ENCODE measurements at regions not wholly inside any gene's neighbourhood (a gene's known extent, or its start where the extent isn't known, plus 50 kb on each side); places are given as distances from the start of the nearest gene placed in this dataset.
"Not testable (repeated sequence)": the region's sequence is repeated elsewhere in the genome, so short reads cannot be mapped to it uniquely, and the experiment has no call there.

DNA sequence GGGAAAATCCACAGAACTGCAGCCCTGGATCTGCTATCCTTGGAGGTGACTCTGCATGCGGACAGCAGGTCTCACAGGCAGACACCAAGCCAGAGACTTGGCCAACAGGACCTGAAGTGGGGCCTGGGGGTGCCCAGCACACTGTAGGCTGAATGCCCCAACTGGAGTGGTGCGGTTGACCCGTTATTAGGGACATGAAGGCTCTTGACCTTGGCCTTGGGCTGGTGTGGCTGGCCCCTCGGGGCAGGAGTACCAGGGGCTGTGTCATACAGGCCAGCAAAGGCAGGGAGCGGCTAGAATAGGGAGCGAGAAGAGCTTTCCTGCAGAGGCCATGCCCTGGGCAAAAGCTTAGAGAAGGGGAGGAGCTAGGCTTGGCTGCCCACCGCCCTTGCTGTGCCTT, 153.2 kb upstream of the MVB12B start:
- no peaks in the 10 kb centered on the region for H3K27me3 ChIP-seq (ENCODE audit: insufficient read depth, insufficient read length)
- no peak overlapping the region for H3K4me3 ChIP-seq (ENCODE audit: insufficient read length, low read depth)
- H3K36me3 ChIP-seq (ENCODE audit: insufficient read depth, insufficient read length, low read length): no peaks in the 10 kb centered on the region
- no peak for TF ChIP-seq ZNF274 (IDR thresholded peaks at IDR 0.05; ENCODE audit: low read depth, low read length)
- TF ChIP-seq SUZ12 (IDR thresholded peaks at IDR 0.05; ENCODE audit: extremely low read depth, insufficient read depth, insufficient read length): no peak
- no peak for TF ChIP-seq YY1 (IDR thresholded peaks at IDR 0.05; ENCODE audit: insufficient read depth, insufficient read length)
- no peaks in the 10 kb centered on the region for H3K9me3 ChIP-seq (ENCODE audit: insufficient read depth, low read length)
- H3K9ac ChIP-seq (ENCODE audit: insufficient read length, low read depth): no peak overlapping the region
- DNase-seq (ENCODE audit: low read depth, low spot score): no peak
- no peaks in the 10 kb centered on the region for H3K4me1 ChIP-seq (ENCODE audit: insufficient read depth, insufficient read length)

DNA sequence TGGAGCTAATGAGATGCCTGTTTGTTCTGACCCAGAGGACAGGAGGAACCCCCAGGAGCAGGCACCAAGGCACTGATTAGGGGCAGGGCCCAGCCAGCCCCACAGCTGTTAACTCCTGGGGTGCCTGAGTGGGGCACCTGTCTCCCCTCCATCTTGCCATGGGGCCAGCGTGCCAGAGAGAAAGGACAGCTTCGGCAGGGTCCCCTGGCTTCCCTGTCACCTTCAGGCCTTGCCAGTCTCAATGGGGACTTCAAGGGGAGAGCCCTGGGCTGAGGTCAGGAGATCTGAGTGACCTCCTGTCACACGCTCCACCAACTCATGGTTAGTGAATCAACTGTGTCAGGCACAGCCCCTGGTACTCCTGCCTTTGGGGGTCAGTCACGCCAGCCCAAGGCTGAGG, 152.7 kb upstream of the MVB12B start:
- no peak for TF ChIP-seq ZNF274 (IDR thresholded peaks at IDR 0.05; ENCODE audit: low read depth, low read length)
- TF ChIP-seq YY1 (IDR thresholded peaks at IDR 0.05; ENCODE audit: insufficient read depth, insufficient read length): no peak
- no peak for TF ChIP-seq SUZ12 (IDR thresholded peaks at IDR 0.05; ENCODE audit: extremely low read depth, insufficient read depth, insufficient read length)
- no peak overlapping the region for H3K4me3 ChIP-seq (ENCODE audit: insufficient read length, low read depth)
- no peaks in the 10 kb centered on the region for H3K36me3 ChIP-seq (ENCODE audit: insufficient read depth, insufficient read length, low read length)
- DNase-seq (ENCODE audit: low read depth, low spot score): no peak
- H3K27me3 ChIP-seq (ENCODE audit: insufficient read depth, insufficient read length): no peaks in the 10 kb centered on the region
- H3K4me1 ChIP-seq (ENCODE audit: insufficient read depth, insufficient read length): no peaks in the 10 kb centered on the region
- H3K9me3 ChIP-seq (ENCODE audit: insufficient read depth, low read length): no peaks in the 10 kb centered on the region
- no peak overlapping the region for H3K9ac ChIP-seq (ENCODE audit: insufficient read length, low read depth)

DNA sequence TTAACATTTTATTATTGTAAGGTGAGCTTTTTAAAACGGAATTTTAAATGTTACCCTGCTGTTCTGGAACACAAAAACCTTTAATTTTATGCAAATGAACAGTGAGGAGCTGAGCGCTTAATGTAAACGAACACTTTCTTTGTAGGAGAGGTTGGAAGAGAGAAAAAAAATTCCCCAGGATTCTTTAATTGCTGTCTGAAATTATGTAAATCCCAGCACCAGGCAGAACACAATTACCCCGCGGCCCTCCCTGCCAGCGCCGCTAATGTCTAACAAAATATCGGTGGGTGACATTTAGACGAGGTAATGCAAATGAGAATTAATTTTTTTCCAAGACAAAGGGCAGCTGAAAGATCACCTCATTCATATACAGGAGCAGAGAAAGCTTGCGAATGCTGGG, 143.4 kb upstream of the MVB12B start:
- H3K27me3 ChIP-seq (ENCODE audit: insufficient read depth, insufficient read length): no peaks in the 10 kb centered on the region

DNA sequence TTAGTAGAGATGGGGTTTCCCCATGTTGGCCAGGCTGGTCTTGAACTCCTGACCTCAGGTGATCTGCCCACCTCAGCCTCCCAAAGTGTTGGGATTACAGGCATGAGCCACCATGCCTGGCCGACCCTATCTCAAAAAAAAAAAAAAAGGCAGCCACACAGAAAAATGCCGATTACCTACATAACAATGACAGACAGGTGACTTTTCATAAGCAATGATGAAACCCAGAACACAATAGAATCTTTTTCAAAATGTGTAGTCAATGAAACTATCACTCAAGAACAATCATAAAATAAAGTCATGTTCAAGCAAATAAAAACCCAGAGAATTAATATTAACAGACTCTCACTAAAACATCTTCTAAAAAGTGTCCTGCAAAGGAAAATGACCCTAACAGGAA, 135.6 kb upstream of the MVB12B start:
- not testable (repeated sequence) for H3K36me3 ChIP-seq (ENCODE audit: insufficient read depth, insufficient read length, low read length); H3K9ac ChIP-seq (ENCODE audit: insufficient read length, low read depth); H3K4me1 ChIP-seq (ENCODE audit: insufficient read depth, insufficient read length); H3K27me3 ChIP-seq (ENCODE audit: insufficient read depth, insufficient read length); H3K4me3 ChIP-seq (ENCODE audit: insufficient read length, low read depth); H3K9me3 ChIP-seq (ENCODE audit: insufficient read depth, low read length); DNase-seq (ENCODE audit: low read depth, low spot score)

More for the DNA sequence above, 143.4 kb upstream of the MVB12B start:
- Histone ChIP-seq H3K4me3 (ENCODE audit: insufficient read length, low read depth) (no peak overlapping the region), H3K36me3 (ENCODE audit: insufficient read depth, insufficient read length, low read length) (no peaks in the 10 kb centered on the region), H3K4me1 (ENCODE audit: insufficient read depth, insufficient read length) (no peaks in the 10 kb centered on the region), H3K9me3 (ENCODE audit: insufficient read depth, low read length) (peaks cover 12% of the 10 kb centered on the region), H3K9ac (ENCODE audit: insufficient read length, low read depth) (no peak overlapping the region)
- DNase-seq (ENCODE audit: low read depth, low spot score): no peak
- TF ChIP-seq ZNF274 (IDR thresholded peaks at IDR 0.05; ENCODE audit: low read depth, low read length) (no peak), SUZ12 (IDR thresholded peaks at IDR 0.05; ENCODE audit: extremely low read depth, insufficient read depth, insufficient read length) (no peak), YY1 (IDR thresholded peaks at IDR 0.05; ENCODE audit: insufficient read depth, insufficient read length) (no peak)

DNA sequence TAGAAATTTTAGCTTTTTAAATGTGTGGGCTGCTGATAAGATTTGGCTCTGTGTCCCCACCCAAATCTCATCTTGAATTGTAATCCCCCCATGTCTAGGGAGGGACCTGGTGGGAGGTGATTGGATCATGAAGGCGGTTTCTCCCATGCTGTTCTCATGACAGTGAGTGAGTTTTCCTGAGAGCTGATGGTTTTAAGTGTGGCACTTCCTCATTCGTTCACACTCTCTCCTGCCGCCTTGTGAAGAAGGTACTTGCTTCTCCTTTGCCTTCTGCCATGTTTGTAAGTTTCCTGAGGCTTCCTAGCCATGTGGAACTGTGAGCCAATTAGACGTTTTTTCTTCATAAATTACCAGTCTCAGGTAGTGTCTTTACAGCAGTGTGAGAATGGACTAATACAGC, 127.8 kb upstream of the MVB12B start:
- Histone ChIP-seq H3K9ac (ENCODE audit: insufficient read length, low read depth) (no peak overlapping the region), H3K4me1 (ENCODE audit: insufficient read depth, insufficient read length) (no peaks in the 10 kb centered on the region), H3K36me3 (ENCODE audit: insufficient read depth, insufficient read length, low read length) (no peaks in the 10 kb centered on the region), H3K27me3 (ENCODE audit: insufficient read depth, insufficient read length) (no peaks in the 10 kb centered on the region), H3K4me3 (ENCODE audit: insufficient read length, low read depth) (no peak overlapping the region), H3K9me3 (ENCODE audit: insufficient read depth, low read length) (peaks cover 21% of the 10 kb centered on the region)
- TF ChIP-seq YY1 (IDR thresholded peaks at IDR 0.05; ENCODE audit: insufficient read depth, insufficient read length) (no peak), ZNF274 (IDR thresholded peaks at IDR 0.05; ENCODE audit: low read depth, low read length) (no peak), SUZ12 (IDR thresholded peaks at IDR 0.05; ENCODE audit: extremely low read depth, insufficient read depth, insufficient read length) (no peak)
- no peak for DNase-seq (ENCODE audit: low read depth, low spot score)

DNA sequence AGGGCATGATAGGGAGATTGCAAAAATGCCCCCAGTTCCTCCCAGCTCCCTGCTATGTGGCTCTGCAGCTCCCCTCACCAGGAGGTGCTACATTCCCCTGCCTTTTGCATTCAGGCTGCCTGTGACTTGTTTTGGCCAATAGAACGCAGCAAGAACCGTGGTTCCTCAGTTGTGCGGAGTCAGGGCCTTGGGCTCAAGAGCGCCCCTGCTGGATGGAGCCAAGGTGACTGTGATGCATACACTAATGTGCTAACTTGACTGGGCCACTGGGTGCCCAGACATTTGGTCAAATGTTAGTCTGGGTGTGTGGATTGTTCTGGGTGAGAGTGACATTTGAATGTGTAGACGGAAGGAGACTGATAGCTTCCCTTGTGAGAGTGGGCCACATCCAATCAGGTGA, 123.3 kb upstream of the MVB12B start:
- Histone ChIP-seq H3K4me3 (ENCODE audit: insufficient read length, low read depth) (no peak overlapping the region), H3K36me3 (ENCODE audit: insufficient read depth, insufficient read length, low read length) (no peaks in the 10 kb centered on the region), H3K9ac (ENCODE audit: insufficient read length, low read depth) (no peak overlapping the region), H3K9me3 (ENCODE audit: insufficient read depth, low read length) (peaks cover 27% of the 10 kb centered on the region), H3K27me3 (ENCODE audit: insufficient read depth, insufficient read length) (no peaks in the 10 kb centered on the region), H3K4me1 (ENCODE audit: insufficient read depth, insufficient read length) (no peaks in the 10 kb centered on the region)
- peak; percentile 11 for DNase-seq (ENCODE audit: low read depth, low spot score)
- TF ChIP-seq ZNF274 (IDR thresholded peaks at IDR 0.05; ENCODE audit: low read depth, low read length) (no peak), YY1 (IDR thresholded peaks at IDR 0.05; ENCODE audit: insufficient read depth, insufficient read length) (no peak), SUZ12 (IDR thresholded peaks at IDR 0.05; ENCODE audit: extremely low read depth, insufficient read depth, insufficient read length) (no peak)

DNA sequence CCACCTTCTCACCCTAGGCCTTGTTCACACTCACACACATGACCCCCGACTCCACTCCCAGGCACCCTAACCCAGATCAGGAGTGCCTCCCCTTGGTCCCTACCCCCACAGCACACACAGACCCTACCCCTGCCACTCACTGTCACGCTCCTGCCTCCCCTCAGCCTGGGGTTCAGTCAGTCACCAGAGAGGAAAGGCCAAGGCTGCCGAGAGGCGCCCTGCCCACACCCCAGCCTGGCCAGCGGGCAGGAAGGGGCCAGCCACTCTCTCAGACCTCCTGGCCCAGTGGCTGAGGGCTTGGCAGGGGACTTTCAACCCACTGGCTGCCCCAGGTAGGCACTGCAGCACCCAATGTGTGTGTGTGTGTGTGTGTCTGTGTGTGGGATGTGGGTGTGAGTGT, 122.4 kb upstream of the MVB12B start:
- no peaks in the 10 kb centered on the region for H3K27me3 ChIP-seq (ENCODE audit: insufficient read depth, insufficient read length)
- TF ChIP-seq SUZ12 (IDR thresholded peaks at IDR 0.05; ENCODE audit: extremely low read depth, insufficient read depth, insufficient read length) (no peak), YY1 (IDR thresholded peaks at IDR 0.05; ENCODE audit: insufficient read depth, insufficient read length) (no peak), ZNF274 (IDR thresholded peaks at IDR 0.05; ENCODE audit: low read depth, low read length) (no peak)
- no peak overlapping the region for H3K4me3 ChIP-seq (ENCODE audit: insufficient read length, low read depth)
- DNase-seq (ENCODE audit: low read depth, low spot score): no peak
- no peaks in the 10 kb centered on the region for H3K36me3 ChIP-seq (ENCODE audit: insufficient read depth, insufficient read length, low read length)
- H3K9me3 ChIP-seq (ENCODE audit: insufficient read depth, low read length): peaks cover 27% of the 10 kb centered on the region
- H3K9ac ChIP-seq (ENCODE audit: insufficient read length, low read depth): no peak overlapping the region
- H3K4me1 ChIP-seq (ENCODE audit: insufficient read depth, insufficient read length): no peaks in the 10 kb centered on the region

DNA sequence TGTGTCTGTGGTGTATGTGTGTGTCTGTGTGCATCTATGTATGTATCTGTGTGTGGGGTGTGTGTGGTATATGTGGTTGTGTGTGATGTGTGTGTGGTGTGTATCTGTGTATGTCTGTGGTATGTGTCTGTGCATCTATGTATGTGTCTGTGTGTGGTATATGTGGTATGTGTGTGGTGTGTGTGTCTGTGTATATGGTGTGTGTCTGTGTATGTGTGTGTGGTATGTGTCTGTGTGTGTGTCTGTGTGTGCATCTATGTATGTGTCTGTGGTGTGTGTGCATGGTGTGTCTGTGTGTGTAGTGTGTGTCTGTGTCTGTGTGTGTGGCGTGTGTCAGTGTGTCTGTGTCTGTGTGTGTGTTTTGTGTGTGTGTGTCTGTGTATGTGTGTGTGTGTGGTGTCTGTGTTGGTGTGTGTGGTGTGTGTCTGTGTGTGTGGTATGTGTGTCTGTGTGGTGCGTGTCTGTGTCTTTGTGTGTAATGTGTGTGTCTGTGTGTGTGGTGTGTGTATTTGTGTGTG, 121.9 kb upstream of the MVB12B start:
- H3K9ac ChIP-seq (ENCODE audit: insufficient read length, low read depth): no peak overlapping the region
- no peak for TF ChIP-seq YY1 (IDR thresholded peaks at IDR 0.05; ENCODE audit: insufficient read depth, insufficient read length)
- no peak for TF ChIP-seq SUZ12 (IDR thresholded peaks at IDR 0.05; ENCODE audit: extremely low read depth, insufficient read depth, insufficient read length)
- TF ChIP-seq ZNF274 (IDR thresholded peaks at IDR 0.05; ENCODE audit: low read depth, low read length): no peak
- H3K4me3 ChIP-seq (ENCODE audit: insufficient read length, low read depth): no peak overlapping the region
- no peaks in the 10 kb centered on the region for H3K4me1 ChIP-seq (ENCODE audit: insufficient read depth, insufficient read length)
- H3K36me3 ChIP-seq (ENCODE audit: insufficient read depth, insufficient read length, low read length): no peaks in the 10 kb centered on the region
- H3K9me3 ChIP-seq (ENCODE audit: insufficient read depth, low read length): peaks cover 27% of the 10 kb centered on the region
- H3K27me3 ChIP-seq (ENCODE audit: insufficient read depth, insufficient read length): no peaks in the 10 kb centered on the region
- DNase-seq (ENCODE audit: low read depth, low spot score): no peak

Data from NT2/D1 (cell line).